H9 (cell line): ENCODE measurements at regions not wholly inside any gene's neighbourhood (a gene's known extent, or its start where the extent isn't known, plus 50 kb on each side); places are given as distances from the start of the nearest gene placed in this dataset.

Experiments used
- DNase-seq: peaks from one replicate; pipeline ENCODE4 v3.0.0-alpha.2; 2017
- H2AFZ ChIP-seq: one replicate; pipeline ENCODE4 v1.6.1; 2013; ENCODE audit warnings: mild to moderate bottlenecking, low read length, control low read depth, moderate library complexity
- H2AK5ac ChIP-seq: 2 replicates; pipeline ENCODE4 v1.6.1; 2013; ENCODE audit warnings: low read length, control low read depth, mixed read lengths; ENCODE audit not compliant: insufficient read length
- H2BK120ac ChIP-seq: one replicate; pipeline ENCODE4 v1.6.1; 2013; ENCODE audit warnings: low read depth, mild to moderate bottlenecking, low read length, control low read depth, inconsistent platforms; ENCODE audit not compliant: poor library complexity, severe bottlenecking
- H2BK12ac ChIP-seq: 2 replicates; pipeline ENCODE4 v1.6.1; 2013; ENCODE audit warnings: low read length, control low read depth, mixed read lengths, low read depth; ENCODE audit not compliant: insufficient read length
- H2BK15ac ChIP-seq: 2 replicates; pipeline ENCODE4 v1.6.1; 2013; ENCODE audit warnings: low read depth, low read length, control low read depth
- H2BK20ac ChIP-seq: one replicate; pipeline ENCODE4 v1.6.1; 2013; ENCODE audit warnings: low read depth, mild to moderate bottlenecking, low read length, control low read depth, inconsistent platforms; ENCODE audit not compliant: poor library complexity, severe bottlenecking
- H2BK5ac ChIP-seq: 2 replicates; pipeline ENCODE4 v1.6.1; 2013; ENCODE audit warnings: low read length, control low read depth, mixed read lengths; ENCODE audit not compliant: insufficient read length
- H3K14ac ChIP-seq: 2 replicates; pipeline ENCODE4 v1.6.1; 2013; ENCODE audit warnings: low read length, control low read depth; ENCODE audit not compliant: insufficient read depth
- H3K18ac ChIP-seq: 2 replicates; pipeline ENCODE4 v1.6.1; 2013; ENCODE audit warnings: low read depth, mild to moderate bottlenecking, mixed read lengths, low read length, control low read depth; ENCODE audit not compliant: insufficient read length
- H3K23ac ChIP-seq: 2 replicates; pipeline ENCODE4 v1.6.1; 2013; ENCODE audit warnings: low read length, control low read depth, mixed read lengths, low read depth; ENCODE audit not compliant: insufficient read length
- H3K23me2 ChIP-seq: 2 replicates; pipeline ENCODE4 v1.6.1; 2013; ENCODE audit warnings: low read depth, mild to moderate bottlenecking, mixed read lengths, low read length, control low read depth; ENCODE audit not compliant: insufficient read length, poor library complexity, severe bottlenecking
- H3K27ac ChIP-seq: 2 replicates; pipeline ENCODE4 v1.5.1; 2013; ENCODE audit warnings: low read length, control low read depth, mixed read lengths, low read depth; ENCODE audit not compliant: insufficient read length
- H3K27me3 ChIP-seq: 2 replicates; pipeline ENCODE4 v1.6.1; 2013; ENCODE audit warnings: low read length, control low read depth, inconsistent platforms; ENCODE audit not compliant: insufficient read depth
- H3K4ac ChIP-seq: 2 replicates; pipeline ENCODE4 v1.6.1; 2013; ENCODE audit warnings: low read depth, mild to moderate bottlenecking, control low read depth, inconsistent platforms, low read length, moderate library complexity
- H3K4me1 ChIP-seq: 2 replicates; pipeline ENCODE4 v1.6.1; 2013; ENCODE audit warnings: low read length, control low read depth, inconsistent platforms; ENCODE audit not compliant: insufficient read depth
- H3K4me2 ChIP-seq: 2 replicates; pipeline ENCODE4 v1.6.1; 2013; ENCODE audit warnings: low read length, control low read depth, mixed read lengths; ENCODE audit not compliant: insufficient read length, insufficient read depth
- H3K56ac ChIP-seq: 2 replicates; pipeline ENCODE4 v1.6.1; 2013; ENCODE audit warnings: low read depth, mild to moderate bottlenecking, mixed read lengths, low read length, control low read depth; ENCODE audit not compliant: insufficient read length
- H3K79me1 ChIP-seq: 2 replicates; pipeline ENCODE4 v1.6.1; 2013; ENCODE audit warnings: low read depth, mild to moderate bottlenecking, moderate library complexity, low read length, control low read depth, inconsistent platforms; ENCODE audit not compliant: insufficient read depth, poor library complexity, severe bottlenecking
- H3K79me2 ChIP-seq: 2 replicates; pipeline ENCODE4 v1.6.1; 2013; ENCODE audit warnings: low read length, control low read depth, inconsistent platforms; ENCODE audit not compliant: insufficient read depth
- H3K9ac ChIP-seq: 2 replicates; pipeline ENCODE4 v1.6.1; 2013; ENCODE audit warnings: low read length, control low read depth, mixed read lengths; ENCODE audit not compliant: insufficient read length; ENCODE audit errors: extremely low read depth
- H3K9me3 ChIP-seq: one replicate; pipeline ENCODE4 v1.6.1; 2013; ENCODE audit warnings: low read depth, low read length, inconsistent platforms; ENCODE audit not compliant: control insufficient read depth
- H3T11ph ChIP-seq: one replicate; pipeline ENCODE4 v1.6.1; 2013; ENCODE audit warnings: mild to moderate bottlenecking, low read length, control low read depth, inconsistent platforms
- H4K20me1 ChIP-seq: one replicate; pipeline ENCODE4 v1.6.1; 2013; ENCODE audit not compliant: control insufficient read depth, insufficient read length, insufficient read depth
- H4K5ac ChIP-seq: 2 replicates; pipeline ENCODE4 v1.6.1; 2013; ENCODE audit warnings: low read depth, mild to moderate bottlenecking, mixed read lengths, low read length, control low read depth; ENCODE audit not compliant: insufficient read length
- H4K8ac ChIP-seq: replicated peaks from 2 replicates; pipeline ENCODE4 v1.6.1; 2013; ENCODE audit warnings: low read length, control low read depth, mixed read lengths, low read depth; ENCODE audit not compliant: insufficient read length
- H4K91ac ChIP-seq: 2 replicates; pipeline ENCODE4 v1.6.1; 2013; ENCODE audit warnings: low read depth, mild to moderate bottlenecking, moderate library complexity, mixed read lengths, low read length, control low read depth; ENCODE audit not compliant: insufficient read length
- H3K27ac Mint-ChIP-seq, 3 experiments: 2 replicates in 2 of 3; 3 replicates in 1 of 3; pipeline ENCODE4 v1.8.0; 2020 to 2021; ENCODE audit warnings: mixed read lengths in 3 of 3, mild to moderate bottlenecking in 1 of 3, moderate library complexity in 1 of 3
- H3K27me3 Mint-ChIP-seq: 2 replicates; pipeline ENCODE4 v1.8.0; 2021; ENCODE audit warnings: low read depth, mild to moderate bottlenecking, moderate library complexity, mixed read lengths
- H3K36me3 Mint-ChIP-seq, 3 experiments: 2 replicates in 2 of 3; 3 replicates in 1 of 3; pipeline ENCODE4 v1.8.0; 2020 to 2021; ENCODE audit warnings: low read depth in 3 of 3, mixed read lengths in 3 of 3; ENCODE audit not compliant: insufficient read depth in 1 of 3
- H3K4me1 Mint-ChIP-seq, 2 experiments: 2 replicates each; pipeline ENCODE4 v1.8.0; 2020; ENCODE audit warnings: mixed read lengths in 2 of 2
- H3K4me3 Mint-ChIP-seq, 2 experiments: 2 replicates in 1 of 2; 3 replicates in 1 of 2; pipeline ENCODE4 v1.8.0; 2020 to 2021; ENCODE audit warnings: mild to moderate bottlenecking in 2 of 2, mixed read lengths in 2 of 2, moderate library complexity in 1 of 2
- H3K9me3 Mint-ChIP-seq, 2 experiments: 2 replicates in 1 of 2; 3 replicates in 1 of 2; pipeline ENCODE4 v1.8.0; 2020; ENCODE audit warnings: mild to moderate bottlenecking in 2 of 2, mixed read lengths in 2 of 2, moderate library complexity in 1 of 2
- CTCF ChIP-seq: fragments of 200-600 bp; sonication (generic); conservative IDR thresholded peaks from 3 replicates; pipeline ENCODE4 v1.8.0; 2021; ENCODE audit warnings: antibody characterized with exemption, mild to moderate bottlenecking
- WGBS: extraction: QIAGEN DNeasy Blood & Tissue Kit; methylation state at CpG from one replicate; pipeline ENCODE4 v1.1.7; 2013; ENCODE audit warnings: missing lambda C conversion rate, low lambda C conversion rate, mixed read lengths; ENCODE audit not compliant: insufficient read length; ENCODE audit errors: extremely low coverage; 5-methylcytosine and 5-hydroxymethylcytosine counted together

DNA sequence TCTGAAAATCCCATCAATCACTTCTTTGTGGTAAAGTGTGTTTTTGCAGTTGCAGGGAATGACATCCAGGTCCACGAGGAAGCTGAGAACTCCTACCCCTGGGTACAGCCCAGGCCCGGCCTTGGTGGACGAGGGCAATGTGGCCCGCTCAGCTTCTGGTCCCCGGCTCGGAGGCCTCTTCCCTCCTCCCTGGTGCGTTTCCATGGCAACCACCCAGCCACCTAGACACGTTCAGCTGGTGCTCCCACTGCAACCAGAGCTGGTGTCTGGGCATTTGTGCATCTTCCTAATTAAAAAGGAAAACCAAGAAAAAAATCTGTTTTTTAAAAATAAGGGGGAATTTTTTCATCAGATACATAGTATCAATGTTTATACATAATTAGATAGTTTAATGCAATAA lies 603.6 kb upstream of the SALL3 start:
- Histone ChIP-seq H3K56ac (no peak overlapping the region), H3K4me1 (no peaks in the 10 kb centered on the region), H3K4ac (no peak overlapping the region), H2AFZ (no peak overlapping the region), H4K20me1 (no peaks in the 10 kb centered on the region), H3K23me2 (no peaks in the 10 kb centered on the region), H2AK5ac (no peak overlapping the region), H3K27me3 (no peaks in the 10 kb centered on the region), H2BK12ac (no peak overlapping the region), H3K18ac (no peak overlapping the region), H3T11ph (no peak overlapping the region), H2BK120ac (no peak overlapping the region), H3K9ac (no peak overlapping the region), H3K14ac (no peak overlapping the region), H4K8ac (no peak overlapping the region), H3K79me1 (no peaks in the 10 kb centered on the region), H3K79me2 (no peaks in the 10 kb centered on the region), H3K23ac (no peak overlapping the region), H3K27ac (no peak overlapping the region), H3K4me2 (no peak overlapping the region), H2BK15ac (no peak overlapping the region), H2BK5ac (no peak overlapping the region), H4K91ac (no peak overlapping the region), H2BK20ac (no peak overlapping the region), H4K5ac (no peak overlapping the region), H3K9me3 (no peaks in the 10 kb centered on the region)
- Mint-ChIP-seq H3K27ac (no peak overlapping the region), H3K36me3 (no peaks in the 10 kb centered on the region), H3K27me3 (no peaks in the 10 kb centered on the region), H3K4me3 (no peak overlapping the region), H3K9me3 (no peaks in the 10 kb centered on the region; a peak in 1 of 5 replicates), H3K4me1 (peaks cover 6 to 11% of the 10 kb centered on the region in 2 experiments)
- WGBS: no CpG with 5 or more reads among the region's 8 CpGs
- DNase-seq: no peak
- TF ChIP-seq CTCF: no peak
